Stimulated activated naive CD8-positive, alpha-beta T cell treated with anti-CD3 and anti-CD28 coated beads, Interleukin-15, Interleukin-2, amounts not matched to agents 100 ng/mL and 50 ng/mL, for 24 hours (primary cell): ENCODE measurements at regions not wholly inside any gene's neighbourhood (a gene's known extent, or its start where the extent isn't known, plus 50 kb on each side); places are given as distances from the start of the nearest gene placed in this dataset.

ENCODE experiments used
- H3K27ac Mint-ChIP-seq: one replicate; pipeline ENCODE4 v1.8.0; 2021; ENCODE audit warnings: mild to moderate bottlenecking, mixed read lengths
- H3K27me3 Mint-ChIP-seq: one replicate; pipeline ENCODE4 v1.8.0; 2021; ENCODE audit warnings: mixed read lengths
- H3K36me3 Mint-ChIP-seq: one replicate; pipeline ENCODE4 v1.8.0; 2021; ENCODE audit warnings: low read depth, mixed read lengths
- H3K4me1 Mint-ChIP-seq: one replicate; pipeline ENCODE4 v1.8.0; 2021; ENCODE audit warnings: low read depth, mixed read lengths
- H3K4me3 Mint-ChIP-seq: one replicate; pipeline ENCODE4 v1.8.0; 2021; ENCODE audit warnings: mild to moderate bottlenecking, mixed read lengths
- H3K9me3 Mint-ChIP-seq: one replicate; pipeline ENCODE4 v1.8.0; 2021; ENCODE audit warnings: mixed read lengths

- Mint-ChIP-seq H3K36me3 (no peaks in the 10 kb centered on the region), H3K4me3 (no peak overlapping the region), H3K27ac (no peak overlapping the region), H3K27me3 (no peaks in the 10 kb centered on the region), H3K4me1 (no peaks in the 10 kb centered on the region), H3K9me3 (no peaks in the 10 kb centered on the region)
Measured at GRCh38 chr3:182597621-182598041, 195.7 kb upstream of the ATP11B start.

- H3K36me3 Mint-ChIP-seq, result no peaks in the 10 kb centered on the region
- no peaks in the 10 kb centered on the region for H3K27me3 Mint-ChIP-seq
- H3K4me3 Mint-ChIP-seq, result no peak overlapping the region
- H3K9me3 Mint-ChIP-seq, result no peaks in the 10 kb centered on the region
- no peaks in the 10 kb centered on the region for H3K4me1 Mint-ChIP-seq
- H3K27ac Mint-ChIP-seq, result no peak overlapping the region
Measured at GRCh38 chr3:182601597-182601996, 191.7 kb upstream of the ATP11B start.

- no peak overlapping the region for H3K4me3 Mint-ChIP-seq
Measured at GRCh38 chr3:182603501-182603900, 189.8 kb upstream of the ATP11B start.

GRCh38 chr3:182605882-182606611 is 187.3 kb upstream of the ATP11B start:
- Mint-ChIP-seq H3K4me1 (no peaks in the 10 kb centered on the region), H3K27me3 (peaks cover 5% of the 10 kb centered on the region), H3K36me3 (no peaks in the 10 kb centered on the region), H3K4me3 (no peak overlapping the region), H3K27ac (no peak overlapping the region), H3K9me3 (no peaks in the 10 kb centered on the region)

More at GRCh38 chr3:182603501-182603900, 189.8 kb upstream of the ATP11B start:
- Mint-ChIP-seq H3K36me3 (no peaks in the 10 kb centered on the region), H3K27me3 (peaks cover 5% of the 10 kb centered on the region), H3K9me3 (no peaks in the 10 kb centered on the region), H3K27ac (no peak overlapping the region), H3K4me1 (no peaks in the 10 kb centered on the region)

- no peak overlapping the region for H3K4me3 Mint-ChIP-seq
- H3K27ac Mint-ChIP-seq, result no peak overlapping the region
- H3K4me1 Mint-ChIP-seq, result no peaks in the 10 kb centered on the region
- peaks cover 5% of the 10 kb centered on the region for H3K27me3 Mint-ChIP-seq
- H3K9me3 Mint-ChIP-seq, result no peaks in the 10 kb centered on the region
- no peaks in the 10 kb centered on the region for H3K36me3 Mint-ChIP-seq
Measured at GRCh38 chr3:182606905-182607504, 186.3 kb upstream of the ATP11B start.

GRCh38 chr3:182608832-182609231 is 184.5 kb upstream of the ATP11B start:
- peaks cover 5% of the 10 kb centered on the region for H3K27me3 Mint-ChIP-seq
- H3K4me3 Mint-ChIP-seq, result no peak overlapping the region
- no peaks in the 10 kb centered on the region for H3K4me1 Mint-ChIP-seq
- H3K27ac Mint-ChIP-seq, result no peak overlapping the region
- no peaks in the 10 kb centered on the region for H3K36me3 Mint-ChIP-seq
- no peaks in the 10 kb centered on the region for H3K9me3 Mint-ChIP-seq

- Mint-ChIP-seq H3K4me1 (no peaks in the 10 kb centered on the region), H3K9me3 (no peaks in the 10 kb centered on the region), H3K27ac (no peak overlapping the region), H3K4me3 (no peak overlapping the region), H3K27me3 (peaks cover 5% of the 10 kb centered on the region), H3K36me3 (no peaks in the 10 kb centered on the region)
Measured at GRCh38 chr3:182609575-182610156, 183.6 kb upstream of the ATP11B start.

- Mint-ChIP-seq H3K4me1 (no peaks in the 10 kb centered on the region), H3K27me3 (peaks cover 5% of the 10 kb centered on the region), H3K4me3 (no peak overlapping the region), H3K27ac (no peak overlapping the region), H3K36me3 (no peaks in the 10 kb centered on the region), H3K9me3 (no peaks in the 10 kb centered on the region)
Measured at GRCh38 chr3:182612332-182612731, 181.0 kb upstream of the ATP11B start.

GRCh38 chr3:182617500-182617899 is 175.8 kb upstream of the ATP11B start:
- Mint-ChIP-seq H3K4me3 (no peak overlapping the region), H3K36me3 (no peaks in the 10 kb centered on the region), H3K27me3 (peaks cover 16% of the 10 kb centered on the region), H3K4me1 (no peaks in the 10 kb centered on the region), H3K27ac (no peak overlapping the region), H3K9me3 (no peaks in the 10 kb centered on the region)

GRCh38 chr3:182618085-182618732 is 175.1 kb upstream of the ATP11B start:
- no peaks in the 10 kb centered on the region for H3K36me3 Mint-ChIP-seq
- H3K9me3 Mint-ChIP-seq, result no peaks in the 10 kb centered on the region
- no peak overlapping the region for H3K4me3 Mint-ChIP-seq
- peaks cover 16% of the 10 kb centered on the region for H3K27me3 Mint-ChIP-seq
- H3K4me1 Mint-ChIP-seq, result no peaks in the 10 kb centered on the region
- no peak overlapping the region for H3K27ac Mint-ChIP-seq

GRCh38 chr3:182618981-182619591 is 174.2 kb upstream of the ATP11B start:
- Mint-ChIP-seq H3K27ac (no peak overlapping the region), H3K4me3 (no peak overlapping the region), H3K27me3 (peaks cover 16% of the 10 kb centered on the region), H3K4me1 (no peaks in the 10 kb centered on the region), H3K36me3 (no peaks in the 10 kb centered on the region), H3K9me3 (no peaks in the 10 kb centered on the region)

- Mint-ChIP-seq H3K4me3 (no peak overlapping the region), H3K4me1 (no peaks in the 10 kb centered on the region), H3K27ac (no peak overlapping the region), H3K36me3 (no peaks in the 10 kb centered on the region), H3K9me3 (no peaks in the 10 kb centered on the region), H3K27me3 (peaks cover 21% of the 10 kb centered on the region)
Measured at GRCh38 chr3:182620723-182621434, 172.4 kb upstream of the ATP11B start.

- Mint-ChIP-seq H3K4me3 (no peak overlapping the region), H3K4me1 (no peaks in the 10 kb centered on the region), H3K36me3 (no peaks in the 10 kb centered on the region), H3K27ac (no peak overlapping the region), H3K27me3 (peaks cover 21% of the 10 kb centered on the region), H3K9me3 (no peaks in the 10 kb centered on the region)
Measured at GRCh38 chr3:182621435-182622240, 171.7 kb upstream of the ATP11B start.

- H3K4me1 Mint-ChIP-seq, result no peaks in the 10 kb centered on the region
- no peak overlapping the region for H3K27ac Mint-ChIP-seq
- no peaks in the 10 kb centered on the region for H3K36me3 Mint-ChIP-seq
Measured at GRCh38 chr3:182622241-182622545, 171.1 kb upstream of the ATP11B start.

More at GRCh38 chr3:182622241-182622545, 171.1 kb upstream of the ATP11B start:
- H3K4me3 Mint-ChIP-seq, result no peak overlapping the region
- H3K9me3 Mint-ChIP-seq, result no peaks in the 10 kb centered on the region
- peaks cover 21% of the 10 kb centered on the region for H3K27me3 Mint-ChIP-seq
